HS-27A (cell line): ENCODE measurements at regions not wholly inside any gene's neighbourhood (a gene's known extent, or its start where the extent isn't known, plus 50 kb on each side); places are given as distances from the start of the nearest gene placed in this dataset.

Experiments used
- DNase-seq: peaks from one replicate; pipeline ENCODE4 v3.0.0-alpha.2; 2012; ENCODE audit warnings: low read depth, missing footprints

GRCh38 chr6:113376847-113377165 is 480.3 kb upstream of the MARCKS start:
- DNase-seq: no peak

GRCh38 chr6:113377362-113377942 is 479.7 kb upstream of the MARCKS start:
- no peak for DNase-seq

DNA sequence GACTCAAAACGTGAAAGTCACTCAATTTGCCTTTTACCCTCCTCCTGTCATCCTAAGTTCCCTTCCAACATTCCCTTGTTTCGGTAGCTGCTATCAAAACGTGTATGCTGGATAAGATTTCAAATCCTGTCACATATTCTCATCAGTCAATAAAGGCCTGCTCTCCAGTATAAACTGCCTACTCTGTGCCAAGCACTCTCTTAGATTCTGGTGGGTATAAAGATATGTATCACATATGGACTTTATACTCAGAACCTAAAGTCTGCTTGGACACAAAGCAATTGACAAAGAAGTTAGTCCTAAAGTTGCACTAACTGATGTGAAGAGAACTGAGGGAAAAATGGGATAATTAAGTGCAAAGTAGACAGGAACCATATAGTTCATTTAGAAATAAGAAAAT is 476.6 kb upstream of the MARCKS start:
- DNase-seq: no peak

DNA sequence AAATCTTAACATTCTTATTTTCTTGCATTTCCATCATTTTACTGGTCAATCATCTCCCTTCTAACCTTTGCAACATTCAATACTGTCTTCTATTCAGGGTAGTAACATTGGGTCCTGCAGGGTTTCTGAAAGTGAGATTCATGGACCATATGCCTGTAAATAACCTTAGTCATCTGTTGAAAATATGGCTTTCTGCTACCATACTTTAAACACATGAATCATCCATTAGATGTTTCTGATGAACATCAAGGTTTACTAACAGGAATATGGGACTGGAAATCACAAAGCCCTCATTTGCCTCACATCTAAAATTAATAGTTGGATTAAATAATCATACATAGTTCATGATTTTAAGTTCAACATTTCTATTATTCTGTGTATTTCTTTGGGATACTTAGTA is 475.9 kb upstream of the MARCKS start:
- no peak for DNase-seq

DNA sequence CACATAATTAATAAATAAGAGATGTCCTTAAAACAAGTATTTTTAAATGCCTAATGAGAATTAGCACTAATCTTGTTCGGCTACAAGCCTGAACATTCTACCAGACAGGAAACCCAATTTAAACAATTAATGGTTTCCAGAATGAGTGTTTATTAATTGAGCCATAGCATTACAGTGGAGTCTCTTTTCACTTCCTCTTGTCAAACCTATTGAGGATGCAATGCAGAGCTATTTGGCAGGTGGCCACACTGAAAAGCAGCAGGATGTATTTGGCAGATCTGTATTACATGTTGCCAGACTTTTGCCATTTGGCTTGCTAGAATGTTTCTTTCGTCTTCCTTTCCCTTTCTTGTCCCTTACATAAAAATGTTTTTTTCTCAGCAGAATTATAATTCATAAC is 475.2 kb upstream of the MARCKS start:
- DNase-seq: no peak

- DNase-seq: no peak
Measured at GRCh38 chr6:113383701-113384100, 473.4 kb upstream of the MARCKS start.

DNA sequence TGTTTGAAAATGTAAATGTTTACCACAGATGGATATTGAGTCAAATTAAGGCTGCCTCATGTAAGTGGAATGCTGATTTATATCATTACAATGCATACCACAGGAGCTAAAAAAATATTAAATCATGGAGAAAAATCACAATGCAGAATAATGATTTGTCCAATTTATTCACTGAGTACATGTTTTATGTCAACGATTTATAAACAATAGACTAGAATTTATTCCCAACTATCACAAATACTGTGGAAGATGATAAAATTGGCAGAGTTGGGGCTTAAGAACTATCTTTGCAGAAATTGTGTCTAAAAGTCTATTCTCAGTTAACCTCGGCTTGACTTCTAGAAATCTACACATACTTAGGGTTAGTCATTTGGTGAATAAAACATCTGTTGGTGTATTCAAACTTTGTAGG is 472.1 kb upstream of the MARCKS start:
- no peak for DNase-seq

DNA sequence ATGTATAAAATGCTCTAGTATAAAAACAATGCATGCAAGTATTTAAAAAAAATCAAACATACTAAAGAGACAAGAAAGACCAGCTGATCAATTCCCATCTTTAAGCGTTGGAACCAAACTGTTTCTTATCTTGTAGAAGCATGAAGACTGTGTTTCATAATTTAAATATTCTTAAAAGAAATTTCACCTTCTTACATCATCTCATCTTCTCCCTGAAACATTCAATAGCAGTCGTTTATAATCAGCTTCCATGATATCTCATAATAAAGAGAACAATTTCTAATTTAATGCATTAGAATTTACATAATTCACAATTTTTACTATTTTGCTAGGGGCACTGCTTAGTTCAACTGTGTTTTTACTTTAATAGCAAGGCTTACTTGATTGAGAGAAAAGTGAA is 468.1 kb upstream of the MARCKS start:
- DNase-seq: no peak

- DNase-seq: no peak
Measured at GRCh38 chr6:113392551-113393055, 464.5 kb upstream of the MARCKS start.

DNA sequence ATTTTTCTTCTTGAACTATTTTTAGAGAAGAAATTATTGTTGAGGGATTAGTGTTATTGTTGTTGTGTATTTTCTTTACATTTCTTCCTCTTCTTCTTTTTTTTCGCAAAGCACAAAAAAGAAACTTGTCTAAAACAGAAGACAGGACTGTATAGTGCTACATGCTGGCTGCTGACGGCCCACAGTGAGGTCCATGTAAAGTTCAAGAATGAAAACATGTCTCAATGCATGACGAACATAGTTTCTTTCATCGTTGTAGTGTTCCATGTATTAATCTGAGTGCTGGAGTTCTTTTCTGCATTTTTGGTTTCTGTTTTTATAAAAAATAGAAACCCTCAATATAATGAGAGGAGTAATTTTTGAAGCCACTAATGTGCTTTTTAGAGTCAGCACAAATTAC is 462.9 kb upstream of the MARCKS start:
- no peak for DNase-seq

- no peak for DNase-seq
Measured at GRCh38 chr6:113394729-113395128, 462.4 kb upstream of the MARCKS start.

- no peak for DNase-seq
Measured at GRCh38 chr6:113396730-113397129, 460.4 kb upstream of the MARCKS start.

DNA sequence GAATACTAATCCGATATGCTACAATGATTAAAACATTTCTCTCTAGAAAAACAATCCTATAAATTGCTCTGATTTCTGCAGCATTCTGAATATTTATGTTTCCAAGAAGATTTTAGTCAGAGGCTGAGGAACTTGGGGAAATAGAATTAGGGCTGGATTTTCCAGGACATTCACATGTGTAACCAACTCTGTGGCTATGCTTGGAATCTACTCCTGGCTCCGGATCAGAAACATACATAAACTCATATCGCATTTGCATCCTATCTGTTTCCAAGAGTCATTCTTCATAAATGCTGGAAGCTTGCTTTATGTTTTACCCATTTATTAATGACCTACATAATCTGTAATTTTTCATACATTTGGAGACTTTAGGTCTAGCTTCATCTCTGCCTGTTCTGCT is 459.9 kb upstream of the MARCKS start:
- DNase-seq: no peak

DNA sequence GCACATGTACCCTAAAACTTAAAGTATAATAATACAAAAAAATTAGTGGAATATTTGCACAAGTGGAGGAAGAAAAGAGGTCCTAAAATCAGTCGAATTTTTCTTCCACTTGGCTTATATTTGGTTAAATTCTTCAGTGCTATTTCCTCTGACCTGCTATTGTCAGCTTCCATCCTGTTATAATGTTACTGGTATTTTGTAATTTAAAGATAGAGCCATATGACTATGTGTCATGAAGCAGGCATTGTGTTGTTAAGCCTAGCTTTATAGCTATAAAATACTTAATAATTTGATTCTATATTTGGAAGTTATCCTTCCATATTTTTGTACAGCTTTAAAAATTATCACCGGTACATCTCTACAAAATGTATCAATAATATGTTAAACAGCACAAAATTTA is 455.9 kb upstream of the MARCKS start:
- no peak for DNase-seq

DNA sequence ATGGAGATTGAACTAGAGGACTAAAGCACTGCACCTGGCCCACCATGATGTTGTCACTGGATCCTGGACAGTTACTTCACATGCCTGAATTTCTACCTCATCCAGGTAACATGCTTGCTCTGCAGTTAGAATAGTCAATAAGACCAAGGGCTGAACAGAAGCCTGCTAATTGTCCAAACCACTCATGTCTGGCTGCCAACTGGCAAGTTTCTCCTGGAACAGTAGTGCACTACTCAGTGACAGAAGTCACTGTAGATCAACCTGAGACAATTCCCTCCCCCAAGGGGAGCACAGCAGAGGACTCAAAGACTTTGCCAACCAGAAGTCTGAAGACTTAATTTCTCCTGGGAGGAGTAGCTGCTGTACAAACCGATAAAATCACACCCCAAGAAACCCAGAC is 454.6 kb upstream of the MARCKS start:
- no peak for DNase-seq

- DNase-seq: no peak
Measured at GRCh38 chr6:113403966-113404595, 453.1 kb upstream of the MARCKS start.

DNA sequence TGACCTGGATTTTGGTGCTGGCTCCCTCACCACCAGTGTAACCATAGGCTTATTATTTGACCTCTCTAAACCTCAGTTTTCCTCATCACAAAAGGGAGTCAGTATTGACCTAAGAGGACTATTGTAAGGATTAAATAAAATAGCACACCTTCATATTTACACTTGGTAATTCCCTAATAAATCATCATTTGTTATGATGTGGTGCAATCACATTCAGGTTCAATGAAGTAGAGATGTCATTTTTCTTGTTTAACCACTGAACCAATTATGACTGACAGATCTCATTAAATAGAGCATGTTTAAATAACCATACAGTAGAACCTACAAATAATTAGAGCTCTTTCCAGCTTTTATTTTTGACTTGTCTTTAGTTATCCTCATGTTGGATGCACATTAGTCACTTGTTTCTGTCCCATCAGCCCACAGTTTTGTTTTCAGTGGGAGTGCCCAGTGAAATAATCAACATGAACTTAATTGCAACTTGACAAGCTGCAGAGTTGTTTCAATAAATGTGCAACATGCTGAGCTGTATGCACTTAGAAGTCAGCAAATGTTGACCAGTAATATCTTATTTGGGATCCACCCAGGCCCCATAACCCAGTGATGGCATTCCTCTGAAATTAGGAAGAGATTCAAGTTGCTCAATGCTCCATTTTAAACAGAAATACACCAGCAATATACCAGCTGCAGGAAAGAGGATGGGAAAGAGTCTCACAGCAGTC is 451.7 kb upstream of the MARCKS start:
- DNase-seq: no peak

- DNase-seq: no peak
Measured at GRCh38 chr6:113406048-113406695, 451.0 kb upstream of the MARCKS start.

- DNase-seq: no peak
Measured at GRCh38 chr6:113411011-113411410, 446.1 kb upstream of the MARCKS start.

DNA sequence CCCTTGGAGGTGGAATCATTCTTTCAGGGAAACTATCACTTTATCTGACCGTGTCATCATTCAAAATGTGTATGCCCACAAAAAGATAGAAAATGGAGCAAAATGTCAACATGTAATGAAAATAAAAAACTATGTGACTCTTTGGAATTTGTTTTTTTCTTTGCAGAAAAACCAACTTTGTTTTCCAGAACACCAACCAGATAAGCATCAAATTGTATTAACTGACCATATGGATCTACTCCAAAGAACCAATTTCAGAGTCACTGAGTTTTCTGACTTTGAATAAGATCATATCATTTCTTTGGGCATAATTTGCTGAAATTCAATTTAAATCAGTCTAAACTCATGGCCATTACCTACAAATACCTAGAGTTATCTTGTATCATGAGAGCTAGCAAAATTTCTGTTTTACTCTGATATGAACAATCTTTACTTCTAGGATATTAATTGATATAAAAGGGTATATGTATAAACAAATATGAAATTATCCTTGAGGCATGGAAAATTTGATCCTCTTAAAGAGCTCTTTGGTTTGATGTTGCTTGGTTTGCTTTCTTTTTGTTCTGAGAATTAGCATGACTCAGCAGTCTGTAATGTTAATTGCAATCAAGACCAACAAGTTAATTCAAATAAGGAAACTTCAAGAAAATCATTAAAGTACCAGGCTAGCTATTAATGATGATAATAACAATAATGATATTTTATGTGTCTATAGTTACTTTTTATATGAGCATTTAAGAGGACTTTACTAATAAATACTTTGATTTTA is 444.4 kb upstream of the MARCKS start:
- DNase-seq: no peak

GRCh38 chr6:113414511-113414910 is 442.6 kb upstream of the MARCKS start:
- DNase-seq: peak; percentile 77

DNA sequence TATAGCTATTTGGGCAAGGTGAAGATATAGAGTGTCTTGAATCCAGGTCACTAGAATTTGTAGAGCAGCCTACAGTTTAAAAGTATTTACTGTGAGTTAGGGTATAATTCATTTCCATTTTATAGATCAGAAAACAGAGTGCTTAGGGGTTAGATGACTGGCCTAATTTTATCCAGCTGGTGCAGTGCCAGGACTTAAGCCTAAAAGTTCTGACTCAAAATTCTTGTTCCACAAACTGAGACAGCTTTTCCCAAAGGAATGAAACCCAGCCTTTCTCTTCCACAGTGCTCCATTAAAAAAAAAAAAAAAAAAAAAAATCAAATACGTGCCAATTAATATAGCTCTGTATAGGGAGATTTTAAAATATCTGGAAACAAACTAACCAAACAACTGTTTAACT is 441.0 kb upstream of the MARCKS start:
- peak; percentile 71 for DNase-seq
